GM13976 (cell line): ENCODE measurements at regions not wholly inside any gene's neighbourhood (a gene's known extent, or its start where the extent isn't known, plus 50 kb on each side); places are given as distances from the start of the nearest gene placed in this dataset.

Experiments
- DNase-seq: peaks from one replicate; pipeline ENCODE4 v3.0.0; 2012; ENCODE audit warnings: low spot score
- CTCF ChIP-seq: IDR thresholded peaks from 2 replicates; pipeline ENCODE4 v1.5.1; 2012; ENCODE audit warnings: borderline replicate concordance, mild to moderate bottlenecking; ENCODE audit not compliant: insufficient read depth; ENCODE audit errors: extremely low read depth, missing control alignments, control extremely low read depth
- in situ Hi-C: fragments of 300-500 bp; cut with MboI; formaldehyde crosslinking; loops from one replicate; pipeline ENCODE4 v1.12.0; 2022; ENCODE audit warnings: low sequenced_read_pairs, mixed read lengths, inconsistent platforms; ENCODE audit not compliant: unreplicated experiment

- in situ Hi-C loops = no loop called here
- DNase-seq = no peak
- TF ChIP-seq CTCF = no peak
Measured at GRCh38 chr15:45743426-45744235, 108.8 kb downstream of the SQOR start.

GRCh38 chr15:45744236-45744589, 109.4 kb downstream of the SQOR start:
- in situ Hi-C loops = no loop called here

GRCh38 chr15:45747426-45747825, 112.6 kb downstream of the SQOR start:
- in situ Hi-C loops = no loop called here
- TF ChIP-seq CTCF = no peak
- DNase-seq = no peak

More at GRCh38 chr15:45744236-45744589, 109.4 kb downstream of the SQOR start:
- TF ChIP-seq CTCF = no peak
- no peak for DNase-seq

GRCh38 chr15:45751629-45752028, 116.8 kb downstream of the SQOR start:
- in situ Hi-C loops = no loop called here
- DNase-seq = no peak
- TF ChIP-seq CTCF = no peak

GRCh38 chr15:45759936-45760335, 125.1 kb downstream of the SQOR start:
- no peak for TF ChIP-seq CTCF
- no peak for DNase-seq
- in situ Hi-C loops = no loop called here

GRCh38 chr15:45762726-45763125, 127.9 kb downstream of the SQOR start:
- no peak for TF ChIP-seq CTCF
- in situ Hi-C loops = no loop called here
- DNase-seq = no peak
